Central memory CD4-positive, alpha-beta T cell (primary cell): ENCODE measurements at regions not wholly inside any gene's neighbourhood (a gene's known extent, or its start where the extent isn't known, plus 50 kb on each side); places are given as distances from the start of the nearest gene placed in this dataset.
"Not testable (repeated sequence)": the region's sequence is repeated elsewhere in the genome, so short reads cannot be mapped to it uniquely, and the experiment has no call there.

Source experiments
- DNase-seq: peaks from one replicate; pipeline ENCODE4 v3.0.0; 2022

DNA sequence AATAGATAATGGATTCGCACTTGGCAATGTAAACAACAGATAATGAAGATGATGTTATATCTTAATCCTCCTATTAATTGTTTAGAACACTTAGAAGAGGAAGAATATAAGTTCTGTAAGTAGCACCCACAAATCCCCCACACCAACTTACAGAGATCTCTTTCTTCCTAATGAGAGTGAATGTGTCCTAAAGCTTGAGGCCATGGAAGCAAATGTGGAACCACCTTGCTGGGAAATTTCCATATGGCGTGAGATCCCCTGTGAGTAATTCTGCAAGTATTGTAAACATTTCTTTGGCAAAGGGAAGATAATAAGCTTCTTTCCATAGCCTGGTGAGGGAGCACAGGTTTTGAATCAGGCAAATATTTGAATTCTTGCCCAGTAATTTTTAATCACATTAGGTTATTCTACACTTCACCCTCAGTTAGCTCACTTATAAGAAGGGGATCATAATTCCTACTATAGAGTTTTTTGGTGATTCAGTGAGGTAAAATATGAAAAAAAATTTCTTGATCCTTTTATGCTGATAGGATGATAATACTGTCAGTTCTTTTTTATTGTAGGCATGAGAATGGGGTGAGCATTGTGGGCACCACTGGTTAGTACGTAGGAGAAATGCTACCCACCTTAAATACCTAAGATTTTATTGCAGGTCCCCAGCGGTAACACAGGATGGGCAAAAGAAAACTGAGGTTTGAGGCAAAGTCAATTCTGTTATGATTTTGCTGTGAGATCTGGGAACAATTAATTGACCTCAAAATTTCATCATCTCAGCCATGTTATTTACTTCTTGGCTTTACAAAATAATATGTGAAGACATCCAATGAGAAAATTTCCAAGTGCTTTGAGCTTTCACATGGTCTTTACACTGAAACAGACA, 574.8 kb downstream of the PSAT1 start:
- DNase-seq: no peak

GRCh38 chr9:78874061-78874460, 577.1 kb downstream of the PSAT1 start:
- DNase-seq: no peak

- DNase-seq: no peak
Measured at GRCh38 chr9:78879324-78880100, 582.6 kb downstream of the PSAT1 start.

GRCh38 chr9:78881295-78881694, 584.4 kb downstream of the PSAT1 start:
- no peak for DNase-seq

DNA sequence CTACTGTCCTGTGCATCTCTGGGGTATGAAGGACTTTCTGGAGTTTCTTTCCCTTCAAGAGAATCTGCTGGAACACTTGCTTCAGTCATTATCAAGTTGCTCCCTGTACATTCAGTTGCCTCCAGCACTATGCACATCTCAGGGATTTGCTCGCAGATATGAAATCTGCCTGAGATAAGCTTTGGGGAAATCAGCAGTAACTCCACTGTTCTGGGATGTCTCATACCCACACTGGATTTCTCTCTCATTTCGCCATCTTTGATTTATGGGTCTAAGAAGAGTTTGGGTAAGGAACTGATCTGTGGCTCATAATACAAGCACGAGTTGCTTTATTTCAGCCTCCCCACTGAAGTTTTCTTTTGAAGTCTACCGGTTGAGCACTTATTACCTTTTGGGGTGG, 585.6 kb downstream of the PSAT1 start:
- no peak for DNase-seq

GRCh38 chr9:78884611-78885150, 587.8 kb downstream of the PSAT1 start:
- no peak for DNase-seq

GRCh38 chr9:78892182-78892581, 595.3 kb downstream of the PSAT1 start:
- DNase-seq: no peak

- no peak for DNase-seq
Measured at GRCh38 chr9:78892769-78893168, 595.8 kb downstream of the PSAT1 start.

DNA sequence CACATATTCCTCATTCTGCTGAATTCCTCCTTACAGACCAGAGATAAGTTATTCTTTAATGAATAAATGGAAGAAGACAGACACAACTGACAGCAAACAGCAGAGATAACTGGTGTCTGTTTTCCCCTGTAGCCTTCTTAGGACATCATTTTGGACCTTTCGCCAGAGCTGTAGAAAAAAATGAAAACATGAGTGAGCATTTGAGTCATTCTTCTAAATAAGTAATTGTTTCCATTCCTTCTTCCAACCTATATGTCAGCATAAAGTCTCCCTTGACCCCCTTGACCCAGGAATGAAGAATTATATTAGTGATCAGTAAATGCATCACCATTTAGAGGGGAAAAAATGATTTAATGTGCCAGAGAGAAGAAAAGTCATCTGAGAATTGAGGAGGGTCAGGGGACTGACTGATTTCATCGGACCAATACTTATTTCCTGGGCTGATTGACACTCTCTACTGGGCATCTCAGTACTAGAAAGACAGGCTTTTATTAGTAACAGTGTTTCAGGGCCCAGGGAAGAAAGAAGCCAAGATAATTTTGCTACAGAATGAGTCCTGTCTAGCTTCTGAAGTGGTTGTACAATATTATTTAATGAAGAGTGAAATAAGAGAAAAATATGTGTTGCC, 597.0 kb downstream of the PSAT1 start:
- no peak for DNase-seq

DNA sequence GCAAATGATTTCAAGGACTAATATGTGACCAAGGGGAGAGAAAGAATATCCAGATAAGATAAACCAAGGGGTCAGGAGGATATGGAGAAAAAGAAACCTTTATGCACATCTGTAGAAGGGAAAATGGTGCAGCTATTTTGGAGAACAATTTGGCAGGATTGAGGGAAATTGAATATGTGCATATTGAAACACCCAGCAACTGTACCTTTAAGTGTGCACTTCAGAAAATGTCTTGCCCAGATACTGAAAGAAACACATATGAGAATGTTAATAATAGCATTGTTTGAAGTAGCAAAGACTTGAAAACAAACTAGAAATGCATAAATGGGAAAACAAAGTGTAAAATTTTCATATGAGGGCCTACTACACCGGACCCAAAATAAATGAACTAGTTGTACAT, 599.6 kb downstream of the PSAT1 start:
- no peak for DNase-seq

- DNase-seq: no peak
Measured at GRCh38 chr9:78898234-78898633, 601.3 kb downstream of the PSAT1 start.

DNA sequence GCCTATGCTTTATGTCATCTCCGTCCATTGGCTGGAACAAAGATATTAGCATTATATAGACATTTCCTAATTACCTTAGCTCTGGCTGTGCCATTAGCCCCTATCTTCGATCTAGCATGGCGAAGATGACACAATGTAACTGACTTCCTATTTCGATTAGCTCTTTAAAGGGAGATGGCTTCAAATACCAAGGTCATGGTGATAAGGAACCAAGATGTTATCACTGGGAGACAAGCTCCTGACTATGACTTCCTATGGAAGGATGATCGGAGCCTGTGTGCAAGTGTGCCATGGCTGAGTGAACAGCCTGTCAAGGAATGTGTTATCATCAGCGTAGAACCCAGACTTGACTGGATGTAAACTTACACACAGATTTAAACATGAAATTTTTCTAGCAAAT, 602.1 kb downstream of the PSAT1 start:
- DNase-seq: no peak

GRCh38 chr9:78900500-78900899, 603.6 kb downstream of the PSAT1 start:
- no peak for DNase-seq

GRCh38 chr9:78902051-78902450, 605.1 kb downstream of the PSAT1 start:
- DNase-seq: no peak

- no peak for DNase-seq
Measured at GRCh38 chr9:78903581-78903980, 606.7 kb downstream of the PSAT1 start.

DNA sequence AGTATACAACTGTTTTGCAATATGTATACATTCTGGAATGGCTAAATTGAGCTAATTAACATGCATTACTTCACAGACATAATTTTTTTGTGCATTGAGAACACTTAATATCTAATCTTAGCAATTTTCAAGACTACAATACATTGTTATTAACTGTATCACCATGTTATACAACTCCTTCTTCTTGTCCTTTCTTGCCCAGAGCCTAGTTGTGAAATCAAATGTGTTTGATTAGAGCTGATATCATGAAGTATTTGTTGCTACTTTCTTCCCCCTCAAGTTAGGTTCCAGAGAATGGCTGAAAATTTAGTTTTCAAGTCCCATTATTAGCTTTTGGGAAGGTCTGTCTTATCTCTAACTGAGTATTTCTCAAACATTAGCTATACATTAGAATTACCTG, 607.8 kb downstream of the PSAT1 start:
- no peak for DNase-seq

DNA sequence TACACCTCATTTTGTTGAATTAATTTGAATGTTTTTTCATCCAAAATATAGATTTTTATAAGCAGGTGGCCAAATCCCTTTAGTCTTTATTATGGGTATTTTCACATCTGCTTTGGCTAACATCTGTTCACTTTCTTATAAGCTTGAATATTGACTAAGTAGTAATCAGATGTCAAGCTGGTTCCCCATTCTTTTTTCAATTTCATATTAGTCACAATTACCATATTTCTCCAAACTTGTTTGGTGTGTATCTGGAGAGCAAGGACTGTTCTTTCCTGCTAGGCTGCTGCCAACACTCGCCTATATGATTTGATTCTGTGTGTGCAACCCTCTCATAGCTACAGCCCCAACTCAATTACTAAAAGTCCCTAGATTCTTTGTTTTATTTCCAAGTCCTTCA, 608.5 kb downstream of the PSAT1 start:
- no peak for DNase-seq

GRCh38 chr9:78905986-78906755, 609.2 kb downstream of the PSAT1 start:
- DNase-seq: no peak

DNA sequence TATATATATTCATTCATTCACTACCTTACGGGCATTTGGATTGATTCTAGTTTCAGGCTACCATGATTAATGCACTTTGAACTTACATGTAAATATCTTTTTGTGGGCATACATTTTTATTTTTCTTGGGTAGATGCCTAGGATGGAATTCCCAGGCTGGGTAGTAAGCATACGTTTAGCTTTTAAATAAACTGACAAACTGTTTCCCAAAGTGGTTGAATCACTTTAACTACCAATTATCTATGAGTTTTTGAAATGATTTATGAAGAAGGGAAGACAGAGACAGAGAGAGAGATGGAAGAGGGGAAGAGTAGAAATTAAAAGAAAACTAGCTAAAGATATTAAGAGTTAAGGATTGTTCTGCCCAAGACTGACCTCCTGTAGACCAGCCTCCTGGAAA, 612.6 kb downstream of the PSAT1 start:
- no peak for DNase-seq

DNA sequence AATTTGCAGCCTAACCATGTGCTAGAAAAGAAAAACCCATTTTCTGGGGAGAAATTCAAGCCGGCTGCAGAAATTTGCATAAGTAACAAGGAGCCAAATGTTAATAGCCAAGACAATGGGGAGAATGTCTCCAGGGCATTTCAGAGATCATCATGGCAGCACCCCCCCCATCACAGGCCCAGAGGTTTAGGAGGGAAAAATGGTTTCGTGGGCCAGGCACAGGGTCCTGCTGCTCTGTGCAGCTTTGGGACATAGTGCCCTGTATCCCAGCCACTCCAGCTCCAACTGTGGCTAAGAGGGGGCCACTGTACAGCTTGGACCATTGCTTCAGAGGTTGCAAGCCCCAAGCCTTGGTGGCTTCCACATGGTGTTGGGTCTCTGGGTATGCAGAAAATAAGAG, 620.0 kb downstream of the PSAT1 start:
- DNase-seq: not testable (repeated sequence)

DNA sequence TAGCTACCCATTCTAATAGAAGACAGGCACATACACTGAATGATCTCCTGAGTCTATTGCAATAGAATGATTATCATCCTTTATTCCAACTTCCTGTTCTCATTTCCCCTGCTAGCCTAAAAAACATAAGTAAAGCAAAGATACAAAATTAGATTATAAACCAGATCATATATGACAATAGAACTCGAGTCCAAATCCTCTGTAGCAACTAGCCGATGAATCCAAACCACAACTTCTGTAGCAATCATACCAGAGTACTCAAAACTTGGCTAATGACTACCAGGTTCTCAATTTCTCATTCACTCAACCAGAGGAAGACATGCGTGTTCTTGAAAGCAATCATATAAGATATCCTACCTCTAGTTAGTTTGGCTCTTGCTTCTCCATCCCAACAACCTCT, 622.1 kb downstream of the PSAT1 start:
- no peak for DNase-seq

DNA sequence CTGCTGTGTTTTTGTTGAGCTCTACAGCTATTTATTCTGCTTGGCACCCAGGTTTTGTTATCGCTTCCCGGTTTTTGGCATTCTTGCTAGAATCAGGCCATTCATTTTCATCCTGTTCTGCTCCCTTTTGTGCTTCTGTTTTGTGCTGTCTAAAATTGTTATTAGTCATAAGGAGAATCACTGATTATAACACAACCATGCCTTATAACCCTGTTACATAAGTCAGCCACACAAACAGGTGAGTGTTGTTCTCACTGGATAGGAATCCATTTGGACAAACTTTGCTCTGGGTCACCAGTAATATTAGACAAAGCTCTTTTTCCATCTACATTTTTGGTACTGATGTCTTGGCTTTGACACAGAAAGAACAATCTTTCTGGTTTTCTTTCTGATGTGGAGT, 622.8 kb downstream of the PSAT1 start:
- DNase-seq: no peak

DNA sequence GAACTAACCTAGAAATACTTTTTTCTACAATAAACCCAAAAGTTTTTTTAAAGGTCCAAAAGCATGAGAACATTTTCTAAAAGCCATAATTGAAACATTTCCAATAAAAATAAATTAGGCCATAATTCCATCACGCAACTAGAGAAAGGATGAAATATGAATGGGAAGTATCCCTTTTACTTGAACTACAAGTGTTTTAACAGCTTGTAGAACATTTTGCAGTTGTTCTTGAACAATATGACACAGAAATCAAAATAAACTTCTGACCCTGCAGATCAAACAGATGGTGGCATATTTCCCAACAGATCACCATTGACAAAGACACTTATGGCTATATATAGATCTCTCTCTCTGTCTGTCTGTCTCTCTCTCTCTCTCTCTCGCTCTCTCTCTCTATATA, 624.4 kb downstream of the PSAT1 start:
- DNase-seq: no peak
